ENCODE measurements at regions not wholly inside any gene's neighbourhood (a gene's known extent, or its start where the extent isn't known, plus 50 kb on each side); places are given as distances from the start of the nearest gene placed in this dataset.

DNA sequence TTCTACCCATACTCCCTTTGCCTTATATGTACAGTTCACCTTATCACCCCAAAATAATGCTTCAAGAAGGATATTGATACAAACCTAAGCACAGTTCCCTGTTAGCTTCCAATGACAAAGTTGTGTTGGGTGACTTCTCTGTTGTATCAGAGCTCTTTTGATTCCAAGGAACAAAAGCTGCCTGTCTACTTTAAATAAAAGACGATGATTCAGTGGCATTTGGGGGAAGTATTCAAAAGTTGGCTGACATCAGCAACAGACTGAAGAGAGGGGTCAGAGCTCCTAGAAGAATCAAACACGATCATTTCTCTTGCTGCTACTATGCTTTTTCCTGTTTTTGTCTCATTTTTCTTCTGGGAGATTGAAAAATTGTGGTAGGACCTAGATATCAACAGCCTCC is 69.4 kb upstream of the CA10 start:
- DNase-seq (ENCODE audit: low spot score) = no peak

DNA sequence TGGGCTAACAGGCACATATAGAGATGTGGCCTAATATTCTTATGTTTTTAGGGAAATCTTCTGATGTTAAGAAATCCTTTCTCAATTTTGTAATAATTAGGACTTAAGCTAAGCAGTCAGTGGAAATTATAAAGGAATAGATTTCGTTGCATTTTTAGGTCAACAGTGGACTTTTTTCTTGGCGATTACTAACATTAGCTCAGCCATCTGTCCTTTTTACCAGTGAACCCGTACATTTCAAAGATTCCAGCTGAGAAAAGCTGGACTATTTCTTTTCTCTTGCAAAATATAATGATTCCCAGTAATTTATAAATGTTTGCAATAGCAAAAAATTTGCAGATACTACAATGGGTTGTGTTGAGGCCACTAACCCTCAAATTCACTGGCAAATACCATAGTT is 54.9 kb upstream of the CA10 start:
- no peak for DNase-seq (ENCODE audit: low spot score)

DNA sequence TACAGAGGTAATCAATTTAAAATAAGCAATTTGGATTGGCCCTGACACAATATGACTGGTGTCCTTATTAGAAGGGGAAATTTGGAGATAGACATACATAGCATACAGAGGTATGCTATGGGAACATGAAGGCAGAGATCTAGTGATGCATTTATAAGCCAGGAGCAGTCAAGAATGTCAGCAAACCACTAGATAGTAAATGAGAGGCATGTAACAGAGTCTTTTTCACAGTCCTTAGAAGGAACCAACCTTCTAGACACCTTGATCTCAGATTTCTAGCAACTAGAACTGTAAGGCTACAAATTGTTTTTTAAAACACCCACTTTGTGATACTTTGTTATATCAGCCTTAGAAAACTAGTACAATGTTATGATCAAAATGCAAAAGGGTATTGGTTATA is 54.3 kb upstream of the CA10 start:
- DNase-seq (ENCODE audit: low spot score) = no peak

DNA sequence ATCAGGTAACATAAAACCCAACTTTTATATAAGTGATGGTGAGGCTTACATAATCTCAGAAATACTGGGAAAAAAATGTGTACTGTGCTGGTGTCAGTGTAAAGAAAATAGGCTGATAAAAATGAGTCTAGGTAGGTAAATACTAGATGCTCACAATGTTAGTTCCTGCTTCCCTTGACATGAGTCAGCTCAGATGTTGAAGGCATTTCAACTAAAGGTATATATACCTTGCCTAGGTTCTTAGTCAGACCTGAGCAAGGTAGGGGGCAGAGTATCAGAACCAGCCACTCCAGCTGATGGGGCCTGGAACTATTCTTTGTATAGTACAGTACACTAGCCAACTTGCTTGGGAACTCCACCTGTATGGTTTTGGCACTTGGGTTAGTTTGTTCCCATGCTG is 51.0 kb upstream of the CA10 start:
- no peak for DNase-seq (ENCODE audit: low spot score)
